CD4-positive, alpha-beta T cell treated with Interleukin-2 at 100 ng/mL for 4 hours (primary cell): ENCODE measurements at regions not wholly inside any gene's neighbourhood (a gene's known extent, or its start where the extent isn't known, plus 50 kb on each side); places are given as distances from the start of the nearest gene placed in this dataset.
"Not testable (repeated sequence)": the region's sequence is repeated elsewhere in the genome, so short reads cannot be mapped to it uniquely, and the experiment has no call there.

ENCODE experiments used
- DNase-seq: peaks from one replicate; pipeline ENCODE4 v3.0.0-alpha.2; 2020; ENCODE audit warnings: low spot score

DNA sequence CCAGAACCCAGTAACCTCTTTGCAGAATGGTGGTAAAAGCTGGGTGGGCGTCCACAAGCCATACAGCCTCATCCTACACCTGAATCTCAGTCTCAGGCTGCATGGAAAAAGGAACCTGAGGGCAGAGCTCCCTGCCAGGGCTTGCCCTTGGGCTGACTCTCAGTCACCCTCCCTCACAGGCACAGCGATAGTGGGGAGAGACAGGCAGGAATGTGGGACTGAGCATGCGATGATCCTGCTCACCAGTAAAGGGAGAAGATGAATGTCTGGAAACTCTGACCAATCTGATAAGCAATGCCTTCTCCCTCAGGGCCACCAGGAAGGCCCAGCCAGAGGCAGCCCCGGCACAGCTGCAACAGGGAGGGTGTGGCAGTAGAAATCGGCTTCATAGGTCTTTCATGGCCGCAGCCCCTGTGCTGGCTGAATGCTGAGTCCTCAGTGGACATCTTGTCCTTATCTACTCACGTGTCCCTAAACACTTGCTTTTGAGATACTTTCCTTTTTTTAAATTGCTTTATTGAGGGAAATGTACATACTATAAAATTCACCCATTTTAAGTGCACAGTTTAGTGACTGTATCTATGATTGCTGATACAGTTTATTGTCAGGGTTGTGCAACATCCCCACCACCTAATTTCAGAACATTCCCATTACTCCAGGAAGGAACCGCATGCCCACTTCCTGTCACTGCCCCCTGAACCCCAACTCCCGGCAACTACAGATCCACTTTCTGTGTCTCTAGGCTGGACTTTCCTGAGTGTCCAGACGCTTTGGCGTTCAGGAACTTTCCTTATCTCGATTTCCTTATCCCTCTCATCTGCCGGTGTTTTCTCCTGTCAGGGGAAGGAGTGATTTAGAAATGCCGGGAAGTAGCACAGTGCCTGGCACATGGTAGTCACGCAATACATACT, 258.1 kb downstream of the PCNX1 start:
- no peak for DNase-seq

- no peak for DNase-seq
Measured at GRCh38 chr14:71166180-71166837, 259.1 kb downstream of the PCNX1 start.

DNA sequence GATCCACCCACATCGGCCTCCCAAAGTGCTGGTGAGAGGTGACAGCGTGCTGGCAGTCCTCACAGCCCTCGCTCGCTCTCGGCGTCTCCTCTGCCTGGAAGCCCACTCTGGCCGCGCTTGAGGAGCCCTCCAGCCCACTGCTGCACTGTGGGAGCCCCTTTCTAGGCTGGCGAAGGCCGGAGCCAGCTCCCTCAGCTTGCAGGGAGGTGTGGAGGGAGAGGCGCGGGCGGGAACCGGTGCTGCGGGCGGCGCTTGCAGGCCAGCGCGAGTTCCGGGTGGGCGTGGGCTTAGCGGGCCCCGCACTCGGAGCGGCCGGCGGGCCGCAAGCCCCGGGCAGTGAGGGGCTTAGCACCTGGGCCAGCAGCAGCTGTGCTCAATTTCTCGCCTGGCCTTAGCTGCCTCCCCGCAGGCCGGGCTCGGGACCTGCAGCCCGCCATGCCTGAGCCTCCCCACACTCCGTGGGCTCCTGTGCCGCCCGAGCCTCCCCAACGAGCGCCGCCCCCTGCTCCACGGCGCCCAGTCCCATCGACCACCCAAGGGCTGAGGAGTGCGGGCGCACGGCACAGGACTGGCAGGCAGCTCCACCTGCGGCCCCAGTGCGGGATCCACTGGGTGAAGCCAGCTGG, 260.2 kb downstream of the PCNX1 start:
- not testable (repeated sequence) for DNase-seq

- DNase-seq: peak; percentile 1
Measured at GRCh38 chr14:71168161-71168560, 260.9 kb downstream of the PCNX1 start.

- DNase-seq: no peak
Measured at GRCh38 chr14:71168564-71169427, 261.5 kb downstream of the PCNX1 start.

- no peak for DNase-seq
Measured at GRCh38 chr14:71169861-71170260, 262.6 kb downstream of the PCNX1 start.

DNA sequence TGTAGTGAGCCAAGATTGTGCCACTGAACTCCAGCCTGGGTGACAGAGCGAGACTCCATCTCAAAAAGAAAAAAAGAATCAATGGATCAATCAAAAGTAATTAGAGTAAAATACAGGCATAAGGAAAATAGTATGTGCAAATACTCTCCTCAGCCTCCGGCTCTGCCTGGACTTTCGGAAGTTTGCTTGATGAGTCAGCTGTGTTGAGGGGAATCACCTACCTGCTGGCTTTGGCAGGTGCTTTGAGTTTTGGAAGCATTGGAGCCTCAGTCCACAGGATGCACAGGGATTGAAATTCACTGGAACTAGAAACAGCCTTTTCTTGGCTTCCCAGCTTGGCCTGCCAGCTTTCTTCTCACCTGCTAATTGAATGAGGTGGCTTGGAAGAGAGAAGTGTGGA, 268.2 kb downstream of the PCNX1 start:
- no peak for DNase-seq

DNA sequence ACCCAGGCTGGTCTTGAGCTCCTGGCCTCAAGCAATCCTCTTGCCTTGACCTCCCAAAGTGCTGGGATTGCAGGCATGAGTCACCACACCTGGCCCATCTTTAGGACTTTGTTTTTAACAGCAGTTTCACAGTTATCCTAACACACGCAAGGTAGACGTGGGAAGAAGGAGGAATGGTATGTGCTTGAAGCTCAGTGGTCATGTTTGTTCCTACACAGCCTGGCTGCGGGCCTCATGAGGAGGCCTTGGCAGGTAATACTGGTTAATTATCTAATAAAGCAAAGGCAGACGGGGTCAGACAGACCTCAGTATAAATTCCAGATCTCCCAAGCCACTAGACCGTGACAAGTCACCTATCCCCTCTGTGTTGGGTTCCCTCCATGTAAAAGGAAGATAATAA, 271.8 kb downstream of the PCNX1 start:
- no peak for DNase-seq

DNA sequence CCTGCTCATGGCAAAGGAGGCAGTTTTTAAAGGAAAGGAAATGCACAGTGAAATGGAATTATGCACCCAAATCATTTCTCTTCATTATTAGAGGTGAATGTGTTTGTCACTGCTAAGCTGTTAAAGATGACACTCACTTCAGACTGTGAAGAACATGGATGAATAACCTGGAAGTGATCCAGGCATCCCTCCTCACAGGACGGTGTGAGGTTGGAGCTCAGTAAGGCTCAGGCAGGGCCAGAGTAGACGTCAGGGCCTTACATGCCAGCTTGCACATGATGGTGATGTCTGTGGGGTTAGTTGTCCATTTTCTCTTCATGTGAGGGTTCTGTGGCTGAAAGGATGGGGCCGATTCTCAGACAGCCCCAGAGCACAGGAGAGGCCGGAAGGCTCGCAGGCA, 273.1 kb downstream of the PCNX1 start:
- no peak for DNase-seq

- no peak for DNase-seq
Measured at GRCh38 chr14:71181215-71182003, 274.1 kb downstream of the PCNX1 start.

DNA sequence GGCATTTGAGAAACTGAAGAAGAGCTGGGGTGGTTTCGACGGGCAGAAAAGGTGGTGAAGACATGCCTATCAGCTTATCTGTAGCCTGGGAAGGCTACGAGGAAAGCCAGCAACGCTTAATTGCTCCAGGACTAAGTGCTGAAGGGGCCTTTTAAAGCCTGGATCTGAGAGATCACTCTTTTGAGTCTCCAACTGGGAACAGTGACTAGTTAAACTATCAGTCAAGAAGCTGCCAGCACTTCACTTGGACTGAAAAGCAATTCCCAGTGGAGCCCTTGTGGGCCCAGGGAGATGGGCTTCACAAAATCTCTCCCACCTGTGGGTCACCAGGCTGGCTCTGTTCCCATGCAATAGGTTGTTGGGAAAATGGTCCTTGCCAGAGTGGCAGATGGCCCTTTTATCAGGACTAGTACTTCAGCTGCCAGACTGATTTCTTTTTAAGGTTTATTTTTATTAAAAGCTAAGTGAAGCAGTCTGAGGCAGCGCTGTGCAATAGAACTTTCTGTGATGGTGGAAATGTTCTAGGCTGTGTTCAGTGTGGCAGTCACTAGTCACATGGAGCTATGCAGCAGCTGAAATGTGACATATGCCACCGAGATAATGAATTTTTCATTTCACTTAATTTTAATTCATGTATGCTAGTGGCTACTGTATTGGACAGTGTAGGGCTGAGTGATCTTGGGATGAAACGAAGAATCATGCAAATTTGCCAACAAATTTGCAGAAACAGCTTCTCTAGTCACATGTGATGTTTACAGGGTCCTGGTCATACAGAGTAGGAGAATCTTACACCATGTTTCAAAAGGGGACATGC, 276.8 kb downstream of the PCNX1 start:
- no peak for DNase-seq

GRCh38 chr14:71185637-71186036, 278.4 kb downstream of the PCNX1 start:
- DNase-seq: no peak

DNA sequence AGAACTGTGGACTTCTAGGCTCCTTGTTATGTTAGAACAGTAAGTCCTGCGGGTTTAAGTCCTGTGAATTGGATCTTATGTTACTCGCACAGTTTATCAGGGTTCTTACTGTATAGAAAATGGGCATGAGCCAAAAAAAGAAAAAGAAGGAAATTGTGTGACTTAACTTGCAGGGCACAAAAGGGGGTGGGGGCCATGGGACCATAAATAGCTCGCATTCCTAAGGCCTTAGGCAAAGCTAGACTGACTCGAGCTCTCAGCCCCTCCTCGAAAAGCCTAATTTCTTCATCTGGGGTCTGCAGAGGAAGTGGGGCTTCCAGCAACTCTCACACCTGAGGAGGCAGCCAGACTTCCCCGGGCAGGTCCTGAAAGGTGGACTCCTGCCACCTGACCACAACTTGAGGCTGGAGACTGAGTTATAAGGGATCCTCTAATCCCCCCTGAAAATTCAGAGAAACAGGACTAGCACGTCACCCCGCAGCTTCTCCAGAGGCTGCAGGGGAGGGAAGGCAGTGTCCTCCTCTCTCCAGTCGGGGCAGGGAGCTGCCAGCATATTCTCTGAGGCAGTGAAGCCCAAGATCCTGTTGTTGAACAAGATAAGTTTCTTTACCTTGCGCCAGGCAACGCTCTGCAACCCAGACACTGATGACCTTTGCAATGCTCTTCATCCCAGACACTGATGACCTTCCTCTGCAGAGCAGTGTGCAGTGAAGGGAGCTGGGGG, 280.5 kb downstream of the PCNX1 start:
- no peak for DNase-seq

DNA sequence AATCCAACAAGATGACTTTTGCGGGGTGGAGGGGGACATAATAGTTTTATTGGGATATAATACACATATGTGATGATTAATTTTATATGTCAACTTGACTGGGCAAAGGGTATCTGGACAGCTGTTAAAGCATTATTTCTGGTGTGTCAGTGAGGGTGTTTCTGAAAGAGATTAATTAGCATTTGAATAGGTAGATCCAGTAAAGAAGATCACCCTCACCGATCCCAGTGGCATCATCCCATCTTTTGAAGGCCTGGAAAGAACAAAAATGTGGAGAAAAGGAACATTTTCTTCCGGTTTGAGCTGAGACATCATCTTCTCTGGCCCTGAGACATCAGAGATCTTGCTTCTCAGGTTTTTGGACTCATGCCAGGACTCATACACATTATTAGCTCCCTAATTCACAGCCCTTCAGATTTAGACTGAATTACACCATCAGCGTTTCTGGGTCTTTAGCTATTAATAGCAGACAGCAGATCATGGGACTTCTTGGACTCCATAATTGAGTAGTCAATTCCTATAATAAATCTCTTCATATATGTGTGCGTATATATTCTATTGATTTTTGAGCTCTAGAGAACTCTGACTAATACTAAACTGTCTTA, 283.6 kb downstream of the PCNX1 start:
- no peak for DNase-seq

- DNase-seq: no peak
Measured at GRCh38 chr14:71193663-71194062, 286.4 kb downstream of the PCNX1 start.

DNA sequence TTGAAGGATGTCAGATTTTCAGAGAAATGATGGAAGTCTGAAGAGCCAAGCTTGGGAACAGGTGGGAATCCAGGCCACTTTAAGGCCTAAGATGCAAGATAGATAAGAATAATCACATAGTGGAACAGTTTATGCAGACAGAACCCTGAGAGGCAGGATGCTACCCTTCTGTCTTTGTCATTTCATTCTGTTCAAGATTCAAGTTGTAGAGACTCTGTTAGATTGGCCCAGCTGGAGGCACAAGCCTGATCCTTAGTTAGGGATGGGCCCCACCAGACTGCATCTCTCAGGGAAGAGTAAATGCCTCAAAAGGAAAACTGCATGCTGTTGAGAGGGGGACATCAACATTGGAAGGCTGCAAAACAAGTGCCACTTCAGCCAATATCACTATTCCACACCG, 287.0 kb downstream of the PCNX1 start:
- DNase-seq: no peak

GRCh38 chr14:71196921-71197320, 289.7 kb downstream of the PCNX1 start:
- no peak for DNase-seq

DNA sequence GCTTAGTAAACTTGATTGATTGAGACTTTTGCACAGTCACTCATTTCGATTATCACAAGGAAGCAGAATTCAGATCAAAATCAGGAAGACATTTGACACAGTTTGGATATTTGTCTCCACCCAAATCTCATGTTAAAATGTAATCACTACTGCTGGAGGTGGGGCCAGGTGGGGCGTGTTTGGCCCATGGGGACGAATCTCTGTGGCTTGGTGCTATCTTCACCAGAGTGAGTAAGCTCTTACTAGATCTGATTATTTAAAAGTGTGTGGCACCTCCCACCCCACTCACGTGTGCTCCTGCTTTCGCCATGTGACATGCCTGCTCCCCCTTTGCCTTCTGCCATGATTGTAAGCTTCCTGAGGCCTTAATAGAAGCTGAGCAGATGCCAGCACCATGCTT, 291.4 kb downstream of the PCNX1 start:
- no peak for DNase-seq

GRCh38 chr14:71201840-71202239, 294.6 kb downstream of the PCNX1 start:
- no peak for DNase-seq
